IPS DF 6.9 (cell line): ENCODE measurements at regions not wholly inside any gene's neighbourhood (a gene's known extent, or its start where the extent isn't known, plus 50 kb on each side); places are given as distances from the start of the nearest gene placed in this dataset.

Source experiments
- DNase-seq: peaks from one replicate; pipeline ENCODE4 v3.0.0-alpha.2; 2013; ENCODE audit warnings: low read depth, low spot score
- H3K27ac ChIP-seq: one replicate; pipeline ENCODE4 v1.5.1; 2013; ENCODE audit warnings: low read length, control low read depth
- H3K27me3 ChIP-seq: 2 replicates; pipeline ENCODE4 v1.6.1; 2013; ENCODE audit warnings: mild to moderate bottlenecking, low read length; ENCODE audit not compliant: control insufficient read depth, insufficient read depth
- H3K36me3 ChIP-seq: 2 replicates; pipeline ENCODE4 v1.6.1; 2013; ENCODE audit warnings: low read length; ENCODE audit not compliant: control insufficient read depth, insufficient read depth
- H3K4me1 ChIP-seq: 2 replicates; pipeline ENCODE4 v1.6.1; 2013; ENCODE audit warnings: low read length; ENCODE audit not compliant: control insufficient read depth, insufficient read depth
- H3K4me3 ChIP-seq: 2 replicates; pipeline ENCODE4 v1.5.1; 2013; ENCODE audit warnings: mild to moderate bottlenecking, low read length
- H3K9me3 ChIP-seq: 2 replicates; pipeline ENCODE4 v1.6.1; 2013; ENCODE audit warnings: low read length, inconsistent platforms; ENCODE audit not compliant: control insufficient read depth, insufficient read depth
- WGBS: extraction: QIAGEN DNeasy Blood & Tissue Kit; methylation state at CpG from one replicate; pipeline ENCODE4 v1.1.7; 2013; ENCODE audit warnings: mixed read lengths, missing lambda C conversion rate; ENCODE audit not compliant: insufficient read length, insufficient coverage; 5-methylcytosine and 5-hydroxymethylcytosine counted together

- no peak for DNase-seq
- 100% methylated on average over 1 of the region's 17 CpGs for WGBS
- Histone ChIP-seq H3K4me1 (no peaks in the 10 kb centered on the region), H3K9me3 (no peaks in the 10 kb centered on the region), H3K27me3 (no peaks in the 10 kb centered on the region), H3K27ac (no peak overlapping the region), H3K4me3 (no peak overlapping the region), H3K36me3 (no peaks in the 10 kb centered on the region)
These were observed 78.4 kb upstream of the PMEPA1 start for GRCh38 chr20:57787990-57788781.

GRCh38 chr20:57787151-57787989 lies 77.6 kb upstream of the PMEPA1 start:
- Histone ChIP-seq H3K4me1 (no peaks in the 10 kb centered on the region), H3K27ac (no peak overlapping the region), H3K9me3 (no peaks in the 10 kb centered on the region), H3K4me3 (no peak overlapping the region), H3K36me3 (no peaks in the 10 kb centered on the region), H3K27me3 (no peaks in the 10 kb centered on the region)
- no CpG with 5 or more reads among the region's 10 CpGs for WGBS
- no peak for DNase-seq

- WGBS: no CpG with 5 or more reads among the region's 14 CpGs
- no peaks in the 10 kb centered on the region for H3K4me1 ChIP-seq
- no peak overlapping the region for H3K27ac ChIP-seq
These were observed 76.6 kb upstream of the PMEPA1 start for GRCh38 chr20:57786304-57786932.

GRCh38 chr20:57785720-57786119 lies 75.9 kb upstream of the PMEPA1 start:
- Histone ChIP-seq H3K36me3 (no peaks in the 10 kb centered on the region), H3K4me1 (no peaks in the 10 kb centered on the region), H3K27me3 (no peaks in the 10 kb centered on the region), H3K4me3 (no peak overlapping the region), H3K27ac (no peak overlapping the region), H3K9me3 (no peaks in the 10 kb centered on the region)
- DNase-seq: no peak
- WGBS: no CpG with 5 or more reads among the region's 6 CpGs

More at GRCh38 chr20:57786304-57786932, 76.6 kb upstream of the PMEPA1 start:
- H3K27me3 ChIP-seq: no peaks in the 10 kb centered on the region
- H3K4me3 ChIP-seq: no peak overlapping the region
- H3K9me3 ChIP-seq: no peaks in the 10 kb centered on the region
- H3K36me3 ChIP-seq: no peaks in the 10 kb centered on the region
- DNase-seq: no peak

- no peaks in the 10 kb centered on the region for H3K27me3 ChIP-seq
- H3K27ac ChIP-seq: no peak overlapping the region
- no peak for DNase-seq
- no peaks in the 10 kb centered on the region for H3K36me3 ChIP-seq
- H3K4me3 ChIP-seq: no peak overlapping the region
- no peaks in the 10 kb centered on the region; the same call in 1 of the 2 replicates for H3K4me1 ChIP-seq
- no CpG with 5 or more reads among the region's 4 CpGs for WGBS
- no peaks in the 10 kb centered on the region for H3K9me3 ChIP-seq
These were observed 75.2 kb upstream of the PMEPA1 start for GRCh38 chr20:57785061-57785460.

GRCh38 chr20:57783956-57784837 lies 74.4 kb upstream of the PMEPA1 start:
- Histone ChIP-seq H3K9me3 (no peaks in the 10 kb centered on the region), H3K4me1 (no peaks in the 10 kb centered on the region; the same call in 1 of the 2 replicates), H3K27me3 (no peaks in the 10 kb centered on the region), H3K27ac (no peak overlapping the region), H3K36me3 (no peaks in the 10 kb centered on the region), H3K4me3 (no peak overlapping the region)
- no CpG with 5 or more reads among the region's 10 CpGs for WGBS
- DNase-seq: no peak

DNA sequence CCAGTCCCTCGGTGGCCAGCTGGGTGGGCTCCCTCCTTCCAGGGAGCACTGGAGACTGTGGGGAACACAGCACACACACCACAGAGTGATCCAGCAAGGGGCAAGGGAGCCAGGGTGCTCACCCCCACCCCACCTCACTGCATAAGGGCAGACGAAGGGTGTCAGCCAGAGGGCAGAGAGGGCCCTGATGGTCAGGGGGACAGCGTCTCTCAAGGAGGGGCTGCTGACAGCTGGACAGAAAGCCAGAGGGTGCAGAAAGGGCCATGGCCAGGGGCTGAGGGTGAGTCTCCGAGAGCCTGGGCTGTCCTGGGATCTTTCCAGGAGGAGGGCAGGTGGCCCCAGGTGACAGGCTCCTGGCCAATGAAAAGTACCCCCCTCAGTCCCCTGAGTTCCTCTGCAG lies 73.4 kb upstream of the PMEPA1 start:
- Histone ChIP-seq H3K27ac (no peak overlapping the region), H3K4me3 (no peak overlapping the region), H3K36me3 (no peaks in the 10 kb centered on the region), H3K4me1 (no peaks in the 10 kb centered on the region; the same call in 1 of the 2 replicates), H3K9me3 (no peaks in the 10 kb centered on the region), H3K27me3 (no peaks in the 10 kb centered on the region)
- WGBS: no CpG with 5 or more reads among the region's 4 CpGs
- DNase-seq: no peak

DNA sequence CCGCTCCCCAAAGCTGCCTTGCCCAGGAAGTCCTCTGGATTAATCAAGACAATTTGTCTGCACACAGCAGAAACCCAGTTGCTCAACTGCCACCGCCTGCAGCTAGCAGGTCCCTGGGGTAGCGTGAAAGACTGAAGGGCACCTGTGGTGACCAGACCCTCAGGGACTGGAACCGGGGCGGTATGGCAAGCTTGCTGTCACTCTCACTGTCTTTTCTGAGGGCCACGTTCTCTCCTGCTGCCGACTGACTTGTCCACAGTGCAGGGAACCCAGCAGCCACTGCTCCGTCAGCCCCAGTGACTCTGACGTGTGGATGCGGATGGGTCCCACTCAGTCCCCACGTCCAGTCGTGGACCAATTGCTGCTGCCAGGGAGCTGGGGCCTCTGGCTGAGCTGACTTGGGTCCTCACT lies 72.8 kb upstream of the PMEPA1 start:
- DNase-seq: no peak
- Histone ChIP-seq H3K27ac (no peak overlapping the region), H3K4me1 (no peaks in the 10 kb centered on the region; the same call in 1 of the 2 replicates), H3K27me3 (no peaks in the 10 kb centered on the region), H3K9me3 (no peaks in the 10 kb centered on the region), H3K36me3 (no peaks in the 10 kb centered on the region), H3K4me3 (no peak overlapping the region)
- no CpG with 5 or more reads among the region's 12 CpGs for WGBS

DNA sequence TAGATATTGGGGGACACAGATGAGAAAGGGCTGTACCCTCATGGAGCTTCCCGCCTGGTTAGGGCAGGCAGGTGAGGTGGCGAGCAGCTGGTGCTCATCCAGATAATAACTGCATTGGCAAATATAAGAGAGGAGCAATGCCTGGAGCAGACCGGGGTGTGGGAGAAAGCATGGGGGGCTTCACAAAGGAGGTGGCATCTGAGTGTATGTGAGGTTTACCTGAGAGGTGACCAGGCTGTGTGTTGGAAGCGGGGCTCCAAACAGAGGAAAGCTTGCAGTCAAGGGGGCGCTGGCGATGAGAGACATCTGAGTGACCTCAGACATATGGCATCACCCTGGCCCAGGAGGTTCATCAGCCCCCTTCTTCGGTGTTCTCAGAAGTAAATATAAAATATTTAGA lies 72.1 kb upstream of the PMEPA1 start:
- DNase-seq: no peak
- Histone ChIP-seq H3K9me3 (no peaks in the 10 kb centered on the region), H3K27me3 (no peaks in the 10 kb centered on the region), H3K4me3 (no peak overlapping the region), H3K27ac (no peak overlapping the region), H3K4me1 (no peaks in the 10 kb centered on the region; the same call in 1 of the 2 replicates), H3K36me3 (no peaks in the 10 kb centered on the region)
- no CpG with 5 or more reads among the region's 7 CpGs for WGBS
